Nephron (organoid): ENCODE measurements at regions not wholly inside any gene's neighbourhood (a gene's known extent, or its start where the extent isn't known, plus 50 kb on each side); places are given as distances from the start of the nearest gene placed in this dataset.

ENCODE experiments used
- H3K27ac Mint-ChIP-seq, 3 experiments: 2 replicates each; pipeline ENCODE4 v1.8.0; 2020; ENCODE audit warnings: mixed read lengths in 3 of 3, mild to moderate bottlenecking in 2 of 3, moderate library complexity in 1 of 3
- H3K27me3 Mint-ChIP-seq: 2 replicates; pipeline ENCODE4 v1.8.0; 2021; ENCODE audit warnings: low read depth, mild to moderate bottlenecking, moderate library complexity, mixed read lengths
- H3K36me3 Mint-ChIP-seq: 2 replicates; pipeline ENCODE4 v1.8.0; 2020; ENCODE audit warnings: low read depth, mixed read lengths
- H3K4me1 Mint-ChIP-seq: 2 replicates; pipeline ENCODE4 v1.8.0; 2020; ENCODE audit warnings: mixed read lengths
- H3K4me3 Mint-ChIP-seq, 3 experiments: 2 replicates each; pipeline ENCODE4 v1.8.0; 2020; ENCODE audit warnings: mild to moderate bottlenecking in 3 of 3, mixed read lengths in 3 of 3, moderate library complexity in 2 of 3
- H3K9me3 Mint-ChIP-seq: 2 replicates; pipeline ENCODE4 v1.8.0; 2020; ENCODE audit warnings: mixed read lengths
- CTCF ChIP-seq, 3 experiments: fragments of 200-600 bp; sonication (generic); IDR thresholded peaks; one replicate each; pipeline ENCODE4 v1.5.0; 2021; ENCODE audit warnings: antibody characterized with exemption in 3 of 3; ENCODE audit not compliant: unreplicated experiment in 3 of 3

- Mint-ChIP-seq H3K27ac (no peak overlapping the region), H3K36me3 (no peaks in the 10 kb centered on the region), H3K4me1 (no peaks in the 10 kb centered on the region), H3K4me3 (no peak overlapping the region), H3K9me3 (no peaks in the 10 kb centered on the region), H3K27me3 (peaks cover 78% of the 10 kb centered on the region)
- TF ChIP-seq CTCF (IDR thresholded peaks at IDR 0.05; ENCODE audit: unreplicated experiment in 3 of 3): no peak
Measured at GRCh38 chr13:111513766-111514609, 193.5 kb downstream of the TEX29 start.

GRCh38 chr13:111514610-111515306 is 194.3 kb downstream of the TEX29 start:
- peaks cover 77% of the 10 kb centered on the region for H3K27me3 Mint-ChIP-seq
- H3K36me3 Mint-ChIP-seq: no peaks in the 10 kb centered on the region

GRCh38 chr13:111515307-111515617 is 194.8 kb downstream of the TEX29 start:
- Mint-ChIP-seq H3K4me1 (no peaks in the 10 kb centered on the region), H3K4me3 (no peak overlapping the region), H3K27ac (no peak overlapping the region), H3K27me3 (peaks cover 77% of the 10 kb centered on the region), H3K36me3 (no peaks in the 10 kb centered on the region), H3K9me3 (no peaks in the 10 kb centered on the region)
- TF ChIP-seq CTCF (IDR thresholded peaks at IDR 0.05; ENCODE audit: unreplicated experiment in 3 of 3): no peak

More at GRCh38 chr13:111514610-111515306, 194.3 kb downstream of the TEX29 start:
- H3K4me1 Mint-ChIP-seq: no peaks in the 10 kb centered on the region
- H3K9me3 Mint-ChIP-seq: no peaks in the 10 kb centered on the region
- TF ChIP-seq CTCF (IDR thresholded peaks at IDR 0.05; ENCODE audit: unreplicated experiment in 3 of 3): no peak
- H3K27ac Mint-ChIP-seq: no peak overlapping the region
- no peak overlapping the region for H3K4me3 Mint-ChIP-seq

GRCh38 chr13:111515635-111516034 is 195.2 kb downstream of the TEX29 start:
- Mint-ChIP-seq H3K4me1 (no peaks in the 10 kb centered on the region), H3K9me3 (no peaks in the 10 kb centered on the region), H3K4me3 (no peak overlapping the region)

GRCh38 chr13:111516712-111517640 is 196.5 kb downstream of the TEX29 start:
- H3K27me3 Mint-ChIP-seq: peaks cover 80% of the 10 kb centered on the region
- no peak for TF ChIP-seq CTCF (IDR thresholded peaks at IDR 0.05; ENCODE audit: unreplicated experiment in 3 of 3)
- no peak overlapping the region for H3K27ac Mint-ChIP-seq
- no peak overlapping the region for H3K4me3 Mint-ChIP-seq
- H3K36me3 Mint-ChIP-seq: no peaks in the 10 kb centered on the region
- H3K9me3 Mint-ChIP-seq: no peaks in the 10 kb centered on the region
- H3K4me1 Mint-ChIP-seq: no peaks in the 10 kb centered on the region

More at GRCh38 chr13:111515635-111516034, 195.2 kb downstream of the TEX29 start:
- Mint-ChIP-seq H3K27ac (no peak overlapping the region), H3K27me3 (peaks cover 77% of the 10 kb centered on the region), H3K36me3 (no peaks in the 10 kb centered on the region)
- TF ChIP-seq CTCF (IDR thresholded peaks at IDR 0.05; ENCODE audit: unreplicated experiment in 3 of 3): no peak
